ENCODE measurements at regions not wholly inside any gene's neighbourhood (a gene's known extent, or its start where the extent isn't known, plus 50 kb on each side); places are given as distances from the start of the nearest gene placed in this dataset.

DNA sequence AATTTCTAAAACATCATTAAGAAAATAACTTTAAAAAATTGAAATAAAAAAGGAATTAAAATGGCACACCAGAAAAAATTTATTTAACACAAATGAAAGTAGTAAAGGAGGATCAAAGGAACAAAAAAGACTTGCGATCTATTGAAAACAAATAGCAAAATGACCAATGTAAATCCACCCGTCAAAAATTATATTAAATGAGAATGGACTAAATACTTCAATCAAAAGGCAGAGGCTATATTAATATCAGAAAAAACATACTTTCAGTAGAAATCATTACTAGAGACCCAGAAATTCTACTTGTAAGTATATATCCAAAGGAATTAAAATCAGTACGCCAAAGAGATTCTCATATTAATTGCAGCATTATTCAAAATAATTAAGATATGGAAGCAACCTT is 293.1 kb upstream of the SOX4 start:
- H3K9me3 ChIP-seq (ENCODE audit: insufficient read depth, low read length, severe bottlenecking): no peaks in the 10 kb centered on the region
- no peaks in the 10 kb centered on the region for H3K36me3 ChIP-seq (ENCODE audit: insufficient read depth, low read length)
- no peak for ATAC-seq (ENCODE audit: insufficient read depth, low read depth)
- H3K27ac ChIP-seq (ENCODE audit: low read length): no peak overlapping the region
- H2AFZ ChIP-seq (ENCODE audit: low read depth, low read length): no peak overlapping the region
- DNase-seq: no peak
- no peaks in the 10 kb centered on the region for H3K27me3 ChIP-seq (ENCODE audit: insufficient read depth, low read length, poor library complexity)
- no peak overlapping the region for H3K9ac ChIP-seq (ENCODE audit: low read depth, low read length)
- H3K4me2 ChIP-seq (ENCODE audit: insufficient read depth, low read length): no peak overlapping the region
- H4K20me1 ChIP-seq (ENCODE audit: insufficient read depth, low read length): no peaks in the 10 kb centered on the region
- TF ChIP-seq, protein P1, sequence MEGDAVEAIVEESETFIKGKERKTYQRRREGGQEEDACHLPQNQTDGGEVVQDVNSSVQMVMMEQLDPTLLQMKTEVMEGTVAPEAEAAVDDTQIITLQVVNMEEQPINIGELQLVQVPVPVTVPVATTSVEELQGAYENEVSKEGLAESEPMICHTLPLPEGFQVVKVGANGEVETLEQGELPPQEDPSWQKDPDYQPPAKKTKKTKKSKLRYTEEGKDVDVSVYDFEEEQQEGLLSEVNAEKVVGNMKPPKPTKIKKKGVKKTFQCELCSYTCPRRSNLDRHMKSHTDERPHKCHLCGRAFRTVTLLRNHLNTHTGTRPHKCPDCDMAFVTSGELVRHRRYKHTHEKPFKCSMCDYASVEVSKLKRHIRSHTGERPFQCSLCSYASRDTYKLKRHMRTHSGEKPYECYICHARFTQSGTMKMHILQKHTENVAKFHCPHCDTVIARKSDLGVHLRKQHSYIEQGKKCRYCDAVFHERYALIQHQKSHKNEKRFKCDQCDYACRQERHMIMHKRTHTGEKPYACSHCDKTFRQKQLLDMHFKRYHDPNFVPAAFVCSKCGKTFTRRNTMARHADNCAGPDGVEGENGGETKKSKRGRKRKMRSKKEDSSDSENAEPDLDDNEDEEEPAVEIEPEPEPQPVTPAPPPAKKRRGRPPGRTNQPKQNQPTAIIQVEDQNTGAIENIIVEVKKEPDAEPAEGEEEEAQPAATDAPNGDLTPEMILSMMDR (IDR thresholded peaks at IDR 0.05; ENCODE audit: borderline replicate concordance, extremely low read depth, low read length, poor library complexity, severe bottlenecking): no peak
- TF ChIP-seq EZH2 (IDR thresholded peaks at IDR 0.05; ENCODE audit: borderline replicate concordance, low read depth, low read length, severe bottlenecking): no peak
- H3K79me2 ChIP-seq (ENCODE audit: insufficient read depth, low read length): no peaks in the 10 kb centered on the region
- H3K4me3 ChIP-seq (ENCODE audit: low read depth in 1 of 2, low read length in 2 of 2): no peak overlapping the region
- H3K4me1 ChIP-seq (ENCODE audit: insufficient read depth, low read length): no peaks in the 10 kb centered on the region

GRCh38 chr6:21305893-21306332 is 287.6 kb upstream of the SOX4 start:
- no peak for ATAC-seq (ENCODE audit: insufficient read depth, low read depth)
- Histone ChIP-seq H3K4me1 (ENCODE audit: insufficient read depth, low read length) (no peaks in the 10 kb centered on the region), H3K9me3 (ENCODE audit: insufficient read depth, low read length, severe bottlenecking) (no peaks in the 10 kb centered on the region), H3K27ac (ENCODE audit: low read length) (no peak overlapping the region), H4K20me1 (ENCODE audit: insufficient read depth, low read length) (no peaks in the 10 kb centered on the region), H2AFZ (ENCODE audit: low read depth, low read length) (no peak overlapping the region), H3K4me3 (ENCODE audit: low read depth in 1 of 2, low read length in 2 of 2) (no peak overlapping the region), H3K36me3 (ENCODE audit: insufficient read depth, low read length) (no peaks in the 10 kb centered on the region), H3K9ac (ENCODE audit: low read depth, low read length) (no peak overlapping the region), H3K79me2 (ENCODE audit: insufficient read depth, low read length) (no peaks in the 10 kb centered on the region), H3K27me3 (ENCODE audit: insufficient read depth, low read length, poor library complexity) (no peaks in the 10 kb centered on the region), H3K4me2 (ENCODE audit: insufficient read depth, low read length) (no peak overlapping the region)
- no peak for DNase-seq
- TF ChIP-seq EZH2 (IDR thresholded peaks at IDR 0.05; ENCODE audit: borderline replicate concordance, low read depth, low read length, severe bottlenecking): no peak
- TF ChIP-seq, protein P1 (IDR thresholded peaks at IDR 0.05; ENCODE audit: borderline replicate concordance, extremely low read depth, low read length, poor library complexity, severe bottlenecking): no peak

- Histone ChIP-seq H3K27me3 (ENCODE audit: insufficient read depth, low read length, poor library complexity) (no peaks in the 10 kb centered on the region), H3K27ac (ENCODE audit: low read length) (no peak overlapping the region), H3K36me3 (ENCODE audit: insufficient read depth, low read length) (no peaks in the 10 kb centered on the region), H4K20me1 (ENCODE audit: insufficient read depth, low read length) (no peaks in the 10 kb centered on the region), H3K4me2 (ENCODE audit: insufficient read depth, low read length) (no peak overlapping the region), H3K79me2 (ENCODE audit: insufficient read depth, low read length) (no peaks in the 10 kb centered on the region), H2AFZ (ENCODE audit: low read depth, low read length) (no peak overlapping the region), H3K4me3 (ENCODE audit: low read depth in 1 of 2, low read length in 2 of 2) (no peak overlapping the region), H3K9me3 (ENCODE audit: insufficient read depth, low read length, severe bottlenecking) (no peaks in the 10 kb centered on the region), H3K9ac (ENCODE audit: low read depth, low read length) (no peak overlapping the region), H3K4me1 (ENCODE audit: insufficient read depth, low read length) (no peaks in the 10 kb centered on the region)
- DNase-seq (no peak), ATAC-seq (ENCODE audit: insufficient read depth, low read depth) (no peak)
- no peak for TF ChIP-seq EZH2 (IDR thresholded peaks at IDR 0.05; ENCODE audit: borderline replicate concordance, low read depth, low read length, severe bottlenecking)
- TF ChIP-seq, protein P1 (IDR thresholded peaks at IDR 0.05; ENCODE audit: borderline replicate concordance, extremely low read depth, low read length, poor library complexity, severe bottlenecking): no peak
Measured at GRCh38 chr6:21306546-21306945, 287.0 kb upstream of the SOX4 start.

DNA sequence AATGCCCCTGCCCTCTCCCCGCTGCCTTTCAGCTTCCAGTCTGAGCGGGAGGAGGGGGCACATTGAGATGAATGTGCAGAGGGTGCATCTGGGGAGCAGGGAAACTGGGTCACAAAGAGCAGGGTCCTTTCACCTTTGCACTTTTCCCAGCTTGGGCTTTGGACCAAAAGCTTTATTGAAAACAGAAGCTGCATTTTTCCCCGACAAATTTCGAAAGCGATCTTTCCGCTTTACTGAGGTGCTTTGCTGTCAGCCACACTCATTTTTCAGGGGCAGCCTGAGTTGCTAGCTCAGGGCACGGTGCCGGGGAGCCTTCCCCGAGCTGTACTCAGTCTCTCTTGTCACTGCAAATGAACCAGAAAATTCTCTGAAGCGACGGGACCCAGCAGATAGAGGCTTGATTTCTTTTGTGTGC is 283.7 kb upstream of the SOX4 start:
- H3K4me3 ChIP-seq (ENCODE audit: low read depth in 1 of 2, low read length in 2 of 2): no peak overlapping the region
- ATAC-seq (ENCODE audit: insufficient read depth, low read depth) (no peak), DNase-seq (no peak)
- H3K79me2 ChIP-seq (ENCODE audit: insufficient read depth, low read length): no peaks in the 10 kb centered on the region
- no peaks in the 10 kb centered on the region for H3K36me3 ChIP-seq (ENCODE audit: insufficient read depth, low read length)
- H3K4me1 ChIP-seq (ENCODE audit: insufficient read depth, low read length): no peaks in the 10 kb centered on the region
- H3K9me3 ChIP-seq (ENCODE audit: insufficient read depth, low read length, severe bottlenecking): no peaks in the 10 kb centered on the region
- no peak overlapping the region for H2AFZ ChIP-seq (ENCODE audit: low read depth, low read length)
- no peak overlapping the region for H3K9ac ChIP-seq (ENCODE audit: low read depth, low read length)
- no peaks in the 10 kb centered on the region for H4K20me1 ChIP-seq (ENCODE audit: insufficient read depth, low read length)
- H3K27ac ChIP-seq (ENCODE audit: low read length): no peak overlapping the region
- H3K4me2 ChIP-seq (ENCODE audit: insufficient read depth, low read length): no peak overlapping the region
- TF ChIP-seq EZH2 (IDR thresholded peaks at IDR 0.05; ENCODE audit: borderline replicate concordance, low read depth, low read length, severe bottlenecking): no peak
- TF ChIP-seq, protein P1 (IDR thresholded peaks at IDR 0.05; ENCODE audit: borderline replicate concordance, extremely low read depth, low read length, poor library complexity, severe bottlenecking): no peak
- H3K27me3 ChIP-seq (ENCODE audit: insufficient read depth, low read length, poor library complexity): no peaks in the 10 kb centered on the region

Data from DND-41 (cell line).